ENCODE measurements at regions not wholly inside any gene's neighbourhood (a gene's known extent, or its start where the extent isn't known, plus 50 kb on each side); places are given as distances from the start of the nearest gene placed in this dataset.
"Not testable (repeated sequence)": the region's sequence is repeated elsewhere in the genome, so short reads cannot be mapped to it uniquely, and the experiment has no call there.

GRCh38 chr11:29483831-29484230, 533.0 kb downstream of the KCNA4 start:
- no peak for DNase-seq (ENCODE audit: low spot score)

GRCh38 chr11:29482510-29482909, 534.3 kb downstream of the KCNA4 start:
- no peak for DNase-seq (ENCODE audit: low spot score)

- no peak for DNase-seq (ENCODE audit: low spot score)
Measured at GRCh38 chr11:29481738-29482137, 535.1 kb downstream of the KCNA4 start.

GRCh38 chr11:29480981-29481380, 535.8 kb downstream of the KCNA4 start:
- no peak for DNase-seq (ENCODE audit: low spot score)

- no peak for DNase-seq (ENCODE audit: low spot score)
Measured at GRCh38 chr11:29458252-29458651, 558.6 kb downstream of the KCNA4 start.

DNA sequence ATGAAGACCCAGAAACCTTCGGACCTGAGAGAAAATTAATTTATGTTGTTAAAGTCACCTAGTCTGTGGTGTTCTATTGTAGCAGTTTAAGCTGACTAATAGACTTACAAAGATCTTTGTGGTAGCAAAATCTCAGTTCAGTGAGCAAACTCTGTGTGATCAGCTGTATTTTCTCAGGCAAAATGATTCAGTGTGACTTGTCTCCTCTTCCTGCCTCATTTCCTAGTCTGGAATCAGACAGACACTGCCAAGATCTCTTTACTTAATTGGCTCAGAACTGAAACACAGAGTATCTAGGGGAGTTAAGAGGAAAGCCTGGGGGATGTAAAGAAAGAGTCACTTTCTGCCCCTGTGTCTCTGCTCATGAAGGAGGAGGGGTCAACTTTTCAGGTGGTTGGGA, 564.7 kb downstream of the KCNA4 start:
- DNase-seq (ENCODE audit: low spot score) = no peak

GRCh38 chr11:29449281-29450074, 567.4 kb downstream of the KCNA4 start:
- no peak for DNase-seq (ENCODE audit: low spot score)

- DNase-seq (ENCODE audit: low spot score) = no peak
Measured at GRCh38 chr11:29448246-29448877, 568.5 kb downstream of the KCNA4 start.

GRCh38 chr11:29447821-29448220, 569.0 kb downstream of the KCNA4 start:
- DNase-seq (ENCODE audit: low spot score) = no peak

GRCh38 chr11:29446132-29446531, 570.7 kb downstream of the KCNA4 start:
- DNase-seq (ENCODE audit: low spot score) = no peak

DNA sequence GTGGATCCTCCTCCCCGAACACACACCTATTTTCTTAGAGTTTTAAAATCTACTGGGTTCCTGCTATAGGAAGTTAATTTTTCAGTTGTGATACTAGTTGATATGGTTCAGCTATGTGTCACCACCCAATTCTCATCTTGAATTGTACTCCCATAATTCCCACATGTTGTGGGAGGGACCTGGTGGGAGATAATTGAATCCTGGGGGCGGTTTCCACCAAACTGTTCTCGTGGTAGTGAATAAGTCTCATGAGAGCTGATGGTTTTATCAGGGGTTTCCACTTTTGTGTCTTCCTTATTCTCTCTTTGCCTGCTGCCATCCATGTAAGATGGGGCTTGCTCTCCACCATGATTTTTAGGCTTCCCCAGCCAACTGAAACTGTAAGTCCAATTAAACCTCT, 571.6 kb downstream of the KCNA4 start:
- not testable (repeated sequence) for DNase-seq (ENCODE audit: low spot score)

- no peak for DNase-seq (ENCODE audit: low spot score)
Measured at GRCh38 chr11:29438815-29439214, 578.0 kb downstream of the KCNA4 start.

DNA sequence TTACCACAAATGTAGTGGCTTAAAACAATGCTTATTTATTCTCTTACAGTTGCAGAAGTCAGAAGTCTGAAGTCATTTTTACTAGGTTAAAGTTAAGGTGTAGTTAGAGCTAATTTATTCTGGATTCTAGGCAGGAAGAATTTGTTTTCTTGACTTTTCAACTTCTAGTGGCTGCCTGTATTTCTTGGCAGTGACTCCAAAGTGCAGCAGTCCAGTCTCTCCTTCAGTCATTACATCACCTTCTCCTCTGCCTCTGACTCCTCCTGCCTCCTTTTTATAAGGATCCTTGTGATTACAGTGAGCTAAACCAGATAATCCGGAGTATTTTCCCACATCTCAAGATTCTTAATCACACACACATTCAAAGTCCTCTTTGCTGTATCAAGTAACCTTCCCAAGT, 581.4 kb downstream of the KCNA4 start:
- no peak for DNase-seq (ENCODE audit: low spot score)

DNA sequence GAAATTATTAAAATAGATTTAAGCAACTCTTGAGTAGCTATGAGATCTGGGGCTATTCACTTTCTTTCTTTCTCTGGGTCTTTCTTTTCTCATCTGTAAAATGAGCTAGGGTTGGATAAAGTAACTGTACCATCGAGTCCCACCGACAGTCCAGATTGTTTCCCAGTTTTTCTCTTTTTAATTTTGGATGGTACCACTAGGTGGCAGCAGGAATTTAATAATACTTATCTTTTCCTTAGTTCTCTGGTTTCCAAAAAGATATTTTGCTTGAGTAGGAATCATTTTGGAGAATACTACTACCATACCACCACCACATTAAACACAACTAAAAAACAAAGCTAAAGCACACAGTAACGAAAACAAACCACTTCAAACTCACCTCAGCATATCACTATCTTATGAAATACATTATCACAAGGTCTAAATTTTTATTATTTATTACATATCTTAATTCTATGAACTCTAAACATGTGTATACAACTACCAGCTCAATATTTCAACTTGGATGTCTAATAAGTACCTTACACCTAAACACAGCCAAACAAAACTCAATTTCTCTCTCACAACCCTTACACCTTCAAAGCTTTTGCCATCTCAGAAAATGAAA, 584.0 kb downstream of the KCNA4 start:
- DNase-seq (ENCODE audit: low spot score) = no peak

GRCh38 chr11:29405305-29405704, 611.5 kb downstream of the KCNA4 start:
- no peak for DNase-seq (ENCODE audit: low spot score)

GRCh38 chr11:29395555-29396072, 621.2 kb downstream of the KCNA4 start:
- no peak for DNase-seq (ENCODE audit: low spot score)

DNA sequence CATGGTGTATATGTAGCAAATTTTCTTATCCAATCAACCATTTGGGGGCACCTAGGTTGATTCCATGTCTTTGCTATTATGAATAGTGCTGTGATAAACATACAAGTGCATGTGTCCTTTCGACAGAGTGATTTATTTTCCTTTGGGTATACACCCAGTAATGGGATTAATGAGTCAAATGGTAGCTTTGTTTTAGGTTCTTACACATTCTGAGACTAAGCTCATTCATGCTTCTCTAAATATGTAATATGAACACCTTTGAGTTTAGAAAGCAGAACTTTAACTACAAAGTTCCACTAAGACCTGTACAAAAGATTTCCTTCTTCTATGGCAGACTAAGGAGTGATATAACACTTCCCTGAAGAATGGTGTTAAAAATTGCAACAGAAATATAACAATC, 627.0 kb downstream of the KCNA4 start:
- DNase-seq (ENCODE audit: low spot score) = no peak

GRCh38 chr11:29373725-29374124, 643.1 kb downstream of the KCNA4 start:
- no peak for DNase-seq (ENCODE audit: low spot score)

DNA sequence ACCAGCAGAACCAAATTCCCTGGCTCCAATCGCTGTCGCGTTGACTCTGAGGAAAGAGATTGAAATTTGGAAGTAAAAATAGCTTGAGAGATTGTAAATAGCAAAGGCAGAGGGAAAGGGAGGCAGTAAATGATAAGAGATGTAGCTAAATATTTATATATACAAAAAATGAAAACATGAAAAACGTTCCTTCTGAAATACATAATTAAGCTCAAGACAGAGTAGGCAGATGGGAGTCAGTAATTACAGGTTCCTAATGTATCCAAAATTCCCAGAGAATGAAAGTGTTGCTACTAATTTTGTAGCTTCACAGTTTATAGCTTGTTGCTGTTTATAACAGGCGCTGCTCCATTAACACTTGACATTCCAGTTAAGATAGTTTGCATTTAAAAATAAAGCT, 648.7 kb downstream of the KCNA4 start:
- DNase-seq (ENCODE audit: low spot score) = no peak

DNA sequence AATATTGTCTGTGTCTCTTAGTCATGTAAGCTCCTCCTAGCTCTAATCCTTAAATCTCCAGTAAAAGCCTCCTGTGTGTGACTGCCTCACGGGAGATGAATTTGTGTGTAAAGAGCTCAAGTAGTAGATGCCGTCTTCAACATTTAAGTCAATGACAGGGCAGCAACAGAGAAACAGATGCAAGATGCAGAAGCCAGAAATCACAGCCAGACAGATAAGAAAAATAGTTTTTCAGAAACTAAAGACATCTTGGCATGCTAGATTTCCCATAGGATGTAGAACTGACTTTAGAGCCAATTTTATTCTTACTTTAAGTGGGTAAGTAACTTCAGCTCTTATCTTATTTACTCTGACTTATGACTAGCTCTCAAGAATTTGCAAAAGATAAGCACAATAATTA, 652.8 kb downstream of the KCNA4 start:
- DNase-seq (ENCODE audit: low spot score) = no peak

GRCh38 chr11:29361369-29361768, 655.5 kb downstream of the KCNA4 start:
- DNase-seq (ENCODE audit: low spot score) = no peak

DNA sequence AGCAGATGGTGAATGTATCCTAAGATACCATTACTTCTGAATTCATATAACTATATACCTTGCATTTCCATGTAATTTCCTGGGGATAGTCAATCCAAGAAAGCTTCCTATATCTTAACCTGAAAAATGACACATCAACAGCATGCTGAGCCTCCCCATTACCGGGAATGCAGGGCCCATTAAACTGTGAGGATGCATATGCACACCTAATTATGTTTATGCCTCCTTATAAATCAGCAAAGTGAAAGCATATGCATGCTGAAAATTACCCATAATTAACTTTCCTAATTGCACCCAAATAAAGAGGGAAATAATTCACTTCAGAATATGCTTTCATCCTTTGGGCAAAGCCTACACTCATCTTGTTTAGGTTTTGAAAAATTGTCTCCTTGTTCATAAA, 663.0 kb downstream of the KCNA4 start:
- no peak for DNase-seq (ENCODE audit: low spot score)

- DNase-seq (ENCODE audit: low spot score) = no peak
Measured at GRCh38 chr11:29352273-29352795, 664.5 kb downstream of the KCNA4 start.
